ENCODE measurements at regions not wholly inside any gene's neighbourhood (a gene's known extent, or its start where the extent isn't known, plus 50 kb on each side); places are given as distances from the start of the nearest gene placed in this dataset.

GRCh38 chr16:27728691-27729090 is 178.7 kb downstream of the KATNIP start:
- TF ChIP-seq POLR2A (IDR thresholded peaks at IDR 0.05; ENCODE audit: low read length) (no peak), GATA1 (IDR thresholded peaks at IDR 0.05; ENCODE audit: low read depth, low read length) (no peak)

All from erythroblast (primary cell).